T1000 (cell line): ENCODE measurements at regions not wholly inside any gene's neighbourhood (a gene's known extent, or its start where the extent isn't known, plus 50 kb on each side); places are given as distances from the start of the nearest gene placed in this dataset.
"Not testable (repeated sequence)": the region's sequence is repeated elsewhere in the genome, so short reads cannot be mapped to it uniquely, and the experiment has no call there.

Source experiments
- DNase-seq: peaks from one replicate; lab custom pipeline; 2025; ENCODE audit warnings: mixed read lengths; lab: John Stamatoyannopoulos, UW

DNA sequence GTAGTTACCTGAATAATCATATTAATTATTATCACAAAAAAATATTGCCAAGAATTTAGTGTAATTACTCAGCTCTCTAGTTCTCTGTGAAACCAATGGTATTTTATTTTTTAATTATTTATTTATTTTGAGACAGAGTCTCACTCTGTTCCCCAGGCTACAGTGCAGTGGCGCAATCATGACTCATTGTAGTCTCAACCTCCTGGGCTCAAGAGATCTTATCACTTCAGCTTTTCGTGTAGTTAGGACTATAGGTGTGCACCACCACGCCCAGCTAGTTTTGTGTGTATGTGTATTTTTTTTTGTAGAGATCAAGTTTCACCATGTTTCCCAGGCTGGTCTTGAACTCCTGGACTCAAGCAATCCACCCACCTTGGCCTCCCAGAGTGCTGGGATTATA, 440.4 kb upstream of the CDH20 start:
- DNase-seq = peak; percentile 0

DNA sequence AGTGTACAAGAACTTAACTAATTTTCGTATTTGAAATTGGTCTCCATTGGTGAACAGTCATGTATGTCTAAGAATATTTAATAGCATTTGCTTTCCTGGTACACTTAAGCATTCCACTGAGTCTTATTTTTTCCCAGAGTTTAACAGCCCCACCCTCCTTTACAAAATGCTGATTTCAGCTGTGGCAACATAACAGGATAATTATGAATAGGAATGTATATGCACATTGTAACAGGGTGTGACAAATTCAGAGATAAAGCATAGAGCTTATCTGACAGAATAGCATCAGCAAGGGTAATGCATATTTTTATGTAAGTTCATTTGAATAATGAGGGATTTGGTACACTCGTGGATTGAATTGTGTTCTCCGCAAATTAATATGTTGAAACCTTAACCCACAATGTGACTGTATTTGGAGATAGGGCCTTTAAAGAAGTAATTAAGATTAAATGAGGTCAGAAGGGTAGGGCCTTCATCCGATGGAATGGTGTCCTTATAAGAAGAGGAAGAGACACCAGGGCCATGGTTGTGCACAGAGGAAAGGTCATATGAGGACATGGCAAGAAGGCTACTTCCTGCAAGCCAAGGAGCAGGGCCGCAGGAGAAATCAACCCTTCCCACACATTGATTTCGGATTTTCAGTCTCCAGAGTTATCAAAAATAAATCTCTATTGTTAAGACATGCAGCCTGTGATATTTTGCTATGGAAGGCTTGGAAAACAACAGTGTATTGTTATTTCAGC, 439.7 kb upstream of the CDH20 start:
- DNase-seq = no peak

DNA sequence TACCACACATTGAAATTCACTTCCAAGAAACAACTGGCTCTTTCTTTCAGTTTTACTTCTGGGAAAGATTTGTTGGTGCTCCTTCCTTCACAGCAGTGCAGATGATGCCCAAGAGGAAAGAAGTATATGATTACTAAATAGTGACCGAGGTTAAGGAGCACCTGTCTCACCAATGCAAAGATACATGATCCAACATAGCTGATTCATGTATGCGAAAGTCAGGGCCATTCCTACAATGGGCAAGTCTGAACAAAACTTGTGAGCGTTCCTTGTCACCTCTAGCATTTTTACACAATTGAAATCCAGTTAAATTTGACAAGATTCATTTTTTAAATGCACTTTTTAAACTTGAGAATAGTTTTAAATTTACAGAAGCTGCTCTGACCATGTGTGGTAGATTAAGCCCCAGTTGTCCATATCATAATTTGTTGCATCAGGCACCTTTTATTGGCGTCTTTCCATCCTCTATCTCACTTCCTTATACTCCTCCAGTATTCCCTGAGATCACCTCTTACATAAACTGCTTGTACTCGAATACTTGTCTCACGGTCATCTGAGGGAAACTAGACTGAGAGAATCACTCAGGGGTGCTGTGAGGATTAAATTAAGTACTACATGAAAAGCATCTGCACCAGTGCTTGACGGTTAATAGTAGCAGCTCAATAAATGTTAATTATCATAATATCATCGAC, 438.8 kb upstream of the CDH20 start:
- no peak for DNase-seq

DNA sequence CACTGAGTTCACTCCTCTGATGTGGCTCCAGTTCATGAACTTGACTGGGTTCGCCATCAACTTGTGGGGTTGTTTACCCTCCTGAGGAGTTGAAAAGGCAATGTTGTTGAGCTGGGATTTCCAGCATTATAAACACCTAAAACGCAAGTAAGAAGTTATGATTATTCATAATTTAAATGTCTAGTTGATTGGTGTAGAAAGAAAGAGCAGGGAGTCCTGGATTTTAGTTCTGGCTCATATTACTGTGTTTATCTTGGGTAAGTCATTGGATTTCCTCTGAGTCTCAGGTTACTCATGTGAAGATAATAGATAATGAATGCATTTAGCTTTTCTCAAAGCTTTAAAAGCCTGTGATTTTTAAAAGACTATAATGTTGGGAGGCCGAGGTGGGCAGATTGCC, 438.0 kb upstream of the CDH20 start:
- no peak for DNase-seq

DNA sequence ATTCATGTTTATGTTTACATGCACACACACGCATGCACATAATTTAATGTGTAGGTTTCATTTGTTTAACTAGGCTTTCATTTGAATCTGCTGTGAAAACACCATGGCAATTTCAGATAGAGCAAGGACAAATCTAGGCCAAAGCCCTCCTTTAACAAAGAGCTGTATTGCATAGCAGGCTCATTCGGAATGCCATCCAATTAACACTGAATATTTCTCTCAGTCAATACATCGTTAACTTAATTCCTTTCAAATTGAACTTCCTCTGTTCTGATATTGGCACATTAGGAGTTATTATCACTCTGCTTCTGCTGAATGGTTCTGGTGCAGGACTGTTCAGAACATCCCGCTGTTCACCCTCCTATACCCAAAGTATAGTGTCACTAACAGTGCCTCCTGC, 435.1 kb upstream of the CDH20 start:
- DNase-seq = no peak

DNA sequence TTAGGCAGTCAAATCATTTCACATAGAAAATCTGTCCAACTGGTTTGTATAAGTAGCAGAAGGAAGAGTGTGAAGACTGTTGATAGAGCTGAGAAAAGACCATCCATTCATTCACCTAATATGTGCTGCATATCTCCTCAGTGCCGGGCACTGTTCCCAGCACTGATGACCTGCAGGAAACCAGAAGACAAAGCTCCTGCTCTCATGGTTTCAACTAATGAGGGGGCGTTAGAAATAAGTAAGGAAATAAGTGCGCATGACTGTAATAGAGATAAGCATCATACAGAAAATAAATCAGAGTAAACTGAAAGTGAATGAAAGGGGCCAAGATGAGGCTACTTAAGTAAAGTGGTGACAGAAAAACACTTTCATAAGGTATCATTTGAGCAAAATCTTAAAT, 427.5 kb upstream of the CDH20 start:
- no peak for DNase-seq

DNA sequence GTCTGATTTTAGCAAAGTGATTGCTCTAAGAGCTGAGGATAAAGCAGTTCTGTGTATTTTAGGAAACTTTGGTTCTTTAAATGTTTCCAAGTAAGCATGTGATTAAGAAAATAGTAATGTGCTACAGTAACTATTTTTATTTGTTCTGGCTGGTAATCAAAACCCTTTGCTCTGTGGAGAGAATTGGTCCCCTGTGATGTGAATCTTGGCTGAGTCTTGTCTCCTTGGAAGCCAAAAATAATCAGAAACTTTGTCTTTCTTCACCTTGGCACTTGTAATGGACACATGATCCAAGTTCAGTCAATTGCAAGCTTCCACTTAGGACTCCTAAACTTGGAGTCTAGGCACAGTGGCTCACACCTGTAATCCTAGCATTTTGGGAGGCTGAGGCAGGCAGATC, 422.7 kb upstream of the CDH20 start:
- no peak for DNase-seq

DNA sequence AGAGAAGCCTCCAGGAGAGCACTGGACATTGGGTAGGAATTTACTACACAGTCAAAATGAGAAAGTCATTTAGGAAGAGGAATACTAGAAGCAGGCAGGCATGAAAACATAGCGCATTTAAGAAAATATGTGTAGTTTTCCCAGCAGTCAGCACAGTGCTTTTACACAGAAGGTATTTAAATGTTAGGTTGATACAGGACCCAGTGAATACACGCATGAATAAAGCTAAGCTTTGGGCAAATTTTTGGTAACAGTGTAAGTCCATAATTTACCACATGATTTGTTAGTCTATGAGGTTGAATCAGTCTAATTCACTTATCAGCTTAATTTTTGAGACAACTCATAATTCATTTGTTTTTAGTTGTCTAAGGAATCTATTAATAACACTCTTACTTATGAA, 421.7 kb upstream of the CDH20 start:
- DNase-seq = no peak

DNA sequence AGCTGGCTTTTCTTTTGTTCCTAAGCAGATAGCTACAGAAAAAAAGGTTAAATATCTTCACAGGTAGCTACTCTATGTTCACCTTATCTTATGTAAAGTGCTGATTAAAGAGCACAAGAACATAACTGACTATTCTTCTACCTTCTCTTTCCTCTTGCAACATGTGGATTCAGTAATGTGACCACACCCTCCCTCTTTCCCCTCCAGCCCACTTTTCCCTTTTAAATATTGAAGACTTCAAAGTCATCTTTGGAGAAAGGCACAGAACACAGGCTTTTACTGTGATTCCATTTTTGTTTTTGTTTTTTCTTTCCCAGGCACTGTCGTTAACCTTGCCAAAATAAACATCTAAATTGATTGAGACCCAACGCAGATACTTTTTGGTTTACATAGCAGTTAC, 418.1 kb upstream of the CDH20 start:
- DNase-seq = no peak

DNA sequence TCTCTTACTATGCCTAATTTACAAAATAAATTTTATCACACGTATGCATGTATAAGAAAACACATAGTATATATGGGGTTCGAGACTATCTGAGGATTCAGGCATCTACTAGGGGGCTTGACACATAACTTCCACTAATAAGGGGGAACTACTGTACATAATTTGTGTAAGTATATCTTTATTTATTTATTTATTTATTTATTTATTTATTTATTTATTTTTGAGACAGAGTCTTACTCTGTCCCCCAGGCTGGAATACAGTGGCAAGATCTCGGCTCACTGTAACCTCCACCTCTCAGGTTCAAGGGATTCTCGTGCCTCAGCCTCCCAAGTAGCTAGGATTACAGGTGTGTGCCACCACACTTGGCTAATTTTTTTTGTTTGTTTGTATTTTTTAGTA, 414.4 kb upstream of the CDH20 start:
- not testable (repeated sequence) for DNase-seq

DNA sequence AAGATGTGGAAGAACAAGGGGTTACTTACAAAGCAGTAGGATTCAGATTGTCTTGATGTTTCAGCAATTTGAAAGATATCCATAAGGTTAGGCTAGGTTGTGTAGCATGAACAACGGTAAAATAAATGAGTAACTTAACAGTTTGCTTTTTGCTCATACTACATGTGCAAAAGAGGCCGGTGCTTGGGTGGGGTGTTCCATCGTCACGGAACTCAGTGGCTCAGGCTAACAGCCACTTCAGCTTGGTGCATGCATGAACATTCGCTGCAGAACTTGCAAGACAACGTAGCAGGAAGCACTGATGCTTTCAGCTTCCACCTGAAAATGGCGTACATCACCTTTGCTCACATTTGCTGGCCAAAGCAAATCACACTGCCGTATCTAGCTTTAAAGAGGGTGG, 407.3 kb upstream of the CDH20 start:
- no peak for DNase-seq

DNA sequence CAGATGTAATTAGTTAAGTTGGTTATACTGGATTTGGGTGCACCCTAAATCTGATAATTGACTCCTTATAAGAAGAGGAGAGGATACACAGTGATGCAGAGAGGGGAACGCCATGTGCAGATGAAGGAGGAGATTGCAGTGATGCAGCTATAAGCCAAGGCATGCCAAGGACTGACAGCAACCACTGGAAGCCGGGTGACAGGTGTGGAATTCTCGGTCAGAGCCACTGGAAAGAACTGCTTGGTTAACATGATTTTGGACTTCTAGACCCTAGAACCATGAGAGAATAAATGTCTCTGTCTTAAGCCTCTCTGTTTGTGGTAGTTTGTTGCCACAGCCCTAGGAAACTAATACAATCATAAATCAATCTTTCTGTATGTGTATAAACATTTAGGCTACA, 403.3 kb upstream of the CDH20 start:
- DNase-seq = no peak

DNA sequence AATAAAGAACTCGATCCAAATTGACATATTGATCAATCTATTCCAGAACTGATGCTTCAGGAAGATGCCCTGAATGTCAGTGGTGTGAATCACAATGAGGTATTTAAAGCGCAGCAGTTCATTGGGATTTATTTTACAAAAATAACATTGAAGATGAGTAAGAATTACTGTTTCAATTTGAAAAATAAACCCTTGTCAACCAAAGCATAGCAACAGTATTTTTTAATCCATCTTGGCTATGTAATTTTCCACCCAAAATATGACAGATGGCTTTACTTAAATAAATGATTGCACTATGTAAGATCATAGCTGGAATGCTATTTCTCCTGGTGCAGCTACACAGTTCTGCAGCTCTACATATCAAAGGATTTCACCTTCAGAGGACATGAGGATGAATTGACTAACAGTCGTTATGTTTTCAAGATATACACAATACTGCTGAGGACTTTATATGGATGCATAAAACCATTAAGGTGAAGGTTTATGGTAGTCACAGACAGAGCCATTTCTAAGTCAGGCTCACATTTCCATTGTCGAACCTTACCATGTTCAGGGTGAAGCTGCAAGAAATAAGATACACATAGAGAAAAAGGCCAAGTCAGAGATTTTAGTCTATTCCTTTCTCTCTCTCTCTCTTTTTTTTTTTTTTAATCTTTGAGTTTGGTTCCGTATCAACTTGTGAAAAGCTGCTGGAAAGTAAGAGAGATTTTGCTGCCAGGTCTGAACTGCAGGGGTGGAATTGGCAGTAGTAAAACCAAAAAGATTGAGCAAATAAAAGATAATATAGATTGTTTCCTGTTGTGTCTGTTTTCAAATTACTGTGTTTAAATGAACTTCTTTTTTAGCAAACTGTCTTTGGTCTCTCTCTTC, 398.0 kb upstream of the CDH20 start:
- no peak for DNase-seq

DNA sequence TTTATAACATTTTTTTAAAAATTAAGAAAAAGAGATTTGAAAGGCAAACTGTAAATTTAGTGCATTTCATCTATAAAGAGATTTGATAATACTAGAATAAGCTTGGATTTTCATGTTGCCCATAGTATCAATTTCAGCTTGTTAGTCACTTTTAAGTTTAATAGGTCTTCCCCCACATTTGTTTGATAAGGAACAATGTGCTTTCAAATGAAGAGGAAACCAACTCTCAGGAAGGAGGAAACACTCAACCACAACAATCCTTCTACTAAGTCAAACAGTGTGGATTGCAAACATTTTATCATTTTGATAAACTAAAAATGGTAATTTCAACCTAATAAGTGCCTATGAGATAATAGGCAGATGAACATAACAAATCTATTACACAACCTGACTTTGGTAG, 397.1 kb upstream of the CDH20 start:
- DNase-seq = no peak

DNA sequence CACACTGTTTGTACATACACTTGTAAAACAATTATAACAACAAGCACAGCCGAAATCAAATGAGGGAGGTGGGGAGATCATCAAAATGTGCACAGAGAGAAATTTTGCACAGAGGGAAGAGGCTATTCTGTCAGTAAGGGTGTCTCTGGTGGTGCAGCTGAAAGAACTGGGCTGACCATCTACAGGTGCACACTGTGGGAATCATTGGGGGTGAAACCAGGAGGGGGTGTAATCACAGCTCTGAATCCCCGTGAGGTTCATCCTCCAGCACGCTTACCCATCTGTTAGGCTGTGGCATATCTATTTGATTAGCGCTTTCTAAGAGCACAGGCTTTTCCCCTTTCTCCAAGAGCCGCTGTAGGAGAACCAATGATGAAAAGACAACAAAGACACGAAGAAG, 389.9 kb upstream of the CDH20 start:
- no peak for DNase-seq

DNA sequence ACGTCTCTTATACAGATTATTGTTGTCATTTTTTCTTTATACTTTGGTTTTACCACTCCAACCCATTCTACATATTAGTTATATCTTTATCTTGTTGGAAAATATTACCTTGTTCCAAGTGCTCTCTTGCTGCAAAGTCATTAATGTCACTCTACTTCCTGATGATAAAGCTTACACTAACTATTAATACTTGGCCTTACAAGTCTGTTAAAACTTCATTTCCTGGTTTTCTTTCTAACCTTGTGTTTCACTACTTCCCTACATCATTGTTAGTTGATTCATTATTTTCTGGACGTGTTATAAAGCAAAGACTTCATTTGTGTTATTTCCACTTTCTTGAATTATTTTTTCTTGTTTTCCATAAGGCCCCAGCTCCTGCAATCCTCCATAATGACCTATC, 382.6 kb upstream of the CDH20 start:
- no peak for DNase-seq

DNA sequence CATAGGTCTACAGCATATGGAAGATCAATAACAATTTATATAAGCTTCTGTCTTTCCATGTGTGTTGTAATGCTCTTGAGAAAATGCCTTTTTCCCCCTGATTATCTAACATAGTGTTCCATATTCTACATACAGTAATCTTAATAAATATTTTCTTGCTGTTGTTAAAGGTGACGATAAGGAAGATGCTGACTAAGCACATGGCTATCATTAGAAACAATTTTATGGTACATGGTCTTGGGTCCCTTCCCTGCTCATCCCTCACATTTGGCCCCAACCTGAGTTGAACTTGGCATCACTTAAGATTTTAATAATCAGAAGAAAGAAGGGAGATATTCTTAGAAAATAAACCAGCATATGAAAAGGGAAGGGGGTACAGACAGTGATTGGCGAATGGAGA, 382.1 kb upstream of the CDH20 start:
- DNase-seq = no peak

DNA sequence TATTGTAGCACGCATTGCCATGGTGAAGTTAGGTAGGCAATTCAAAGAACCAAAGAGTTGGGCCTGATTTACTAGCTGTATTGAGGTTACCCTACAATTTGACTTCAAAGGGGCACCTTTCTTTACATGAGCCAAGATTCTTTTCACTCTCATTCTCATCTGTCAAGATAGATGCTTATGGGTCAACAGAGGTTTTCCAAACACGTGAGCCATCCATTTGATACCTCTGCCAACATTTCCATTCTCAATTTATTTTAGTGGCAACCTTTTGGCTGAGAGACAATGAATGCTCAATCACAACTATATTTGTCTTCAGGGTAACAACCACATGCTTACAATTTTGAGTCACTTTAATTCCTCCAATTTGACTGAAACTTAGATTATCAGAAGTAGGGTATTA, 370.6 kb upstream of the CDH20 start:
- DNase-seq = no peak

DNA sequence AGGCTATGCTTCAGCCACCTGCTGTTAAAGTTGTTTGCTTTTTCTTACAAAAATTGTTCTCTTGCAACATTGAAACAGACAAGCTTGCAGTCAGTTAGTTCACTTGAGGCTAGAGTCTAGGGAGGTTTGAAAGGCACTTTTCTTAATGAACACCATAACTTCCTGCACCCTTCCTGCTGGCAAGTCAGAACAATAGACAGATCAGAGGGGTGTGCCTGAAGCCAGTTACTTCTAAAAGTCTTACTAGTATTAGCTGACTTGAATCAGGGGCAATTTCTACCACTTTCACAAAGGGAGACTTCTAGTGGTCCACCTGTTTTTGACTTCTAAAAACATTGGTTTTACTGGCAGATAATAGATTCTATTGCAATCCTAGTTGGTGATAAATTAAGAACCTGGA, 367.4 kb upstream of the CDH20 start:
- no peak for DNase-seq

DNA sequence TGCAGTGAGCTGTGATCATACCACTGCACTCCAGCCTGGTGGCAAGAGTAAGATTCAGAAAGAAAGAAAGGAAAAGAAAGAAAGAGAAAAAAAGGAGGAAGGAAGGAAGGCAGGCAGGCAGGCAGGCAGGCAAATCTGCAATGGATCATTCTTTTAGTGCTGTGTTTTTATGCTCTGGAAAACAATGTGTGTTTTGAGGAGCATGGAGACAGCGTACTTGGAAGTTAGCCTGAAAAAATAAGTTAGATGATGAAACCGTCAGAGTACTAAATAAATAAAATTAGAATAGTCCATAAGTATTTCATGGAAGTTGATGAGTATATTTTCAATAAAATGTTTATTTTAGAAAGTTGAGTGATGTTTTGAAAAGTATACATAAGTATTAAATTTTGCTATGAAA, 366.4 kb upstream of the CDH20 start:
- DNase-seq = no peak

DNA sequence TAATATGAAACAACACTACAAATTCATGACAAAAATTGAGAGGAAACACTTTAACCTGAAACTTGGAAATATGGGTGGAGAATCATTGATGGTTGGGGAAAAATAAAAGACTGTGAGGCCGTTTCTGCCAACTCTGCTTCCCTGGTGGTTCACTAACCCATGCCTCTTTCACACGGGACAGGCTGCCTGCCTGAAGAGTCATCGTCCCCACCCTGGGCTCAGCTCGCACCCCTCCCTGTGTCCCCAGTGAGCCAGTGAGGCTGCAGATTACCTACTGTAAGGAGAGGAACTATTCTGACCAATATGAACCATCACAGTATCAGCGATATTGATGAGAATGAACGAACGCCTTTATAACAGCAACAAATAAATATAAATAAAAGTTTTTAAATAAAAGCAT, 357.8 kb upstream of the CDH20 start:
- DNase-seq = no peak

DNA sequence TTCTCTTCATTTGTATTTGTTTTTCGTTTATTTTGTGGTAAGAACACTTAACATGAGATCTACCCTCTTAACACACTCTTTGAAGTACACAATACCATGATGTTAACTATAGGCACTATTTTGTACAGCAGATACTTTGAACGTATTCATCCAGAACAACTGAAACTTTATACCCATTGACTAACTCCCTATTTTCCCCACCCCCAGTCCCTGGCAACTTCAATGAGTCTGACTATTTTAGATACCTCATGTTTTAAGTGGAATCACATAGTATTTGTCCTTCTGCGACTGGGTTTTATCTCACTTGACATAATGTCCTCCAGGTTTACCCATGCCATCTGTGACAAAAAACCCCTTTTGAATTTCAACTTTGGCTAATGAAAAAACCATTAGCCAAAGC, 356.3 kb upstream of the CDH20 start:
- no peak for DNase-seq

DNA sequence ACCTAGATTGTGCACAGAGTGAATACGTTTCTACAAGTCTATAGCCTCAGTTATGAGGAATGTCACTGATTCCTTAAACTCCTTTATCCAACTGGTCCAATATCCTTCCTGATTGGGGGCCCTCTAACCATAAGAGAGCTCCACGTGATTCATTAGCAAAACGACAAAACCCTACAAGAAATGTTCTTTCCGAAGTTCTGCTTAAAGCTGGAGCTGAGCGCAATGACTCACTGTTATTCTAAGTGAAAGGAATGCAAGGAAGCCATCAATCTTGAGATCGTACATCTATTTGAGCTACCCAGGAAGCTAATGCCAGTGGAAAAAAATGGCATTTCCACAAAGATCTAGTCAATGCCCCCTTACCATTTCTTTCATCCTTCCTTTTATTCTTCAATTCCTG, 354.9 kb upstream of the CDH20 start:
- no peak for DNase-seq
